Breast epithelium (tissue), 4 donors: ENCODE measurements at regions not wholly inside any gene's neighbourhood (a gene's known extent, or its start where the extent isn't known, plus 50 kb on each side); places are given as distances from the start of the nearest gene placed in this dataset.

Experiments
- DNase-seq, 2 donors: peaks; one replicate each; pipeline ENCODE4 v3.0.0-alpha.2; 2019; ENCODE audit warnings: low spot score in 2 of 2
- H3K27ac ChIP-seq, 2 donors: fragments of 200-600 bp; sonication (generic) in 1 of 2; one replicate each; pipeline ENCODE4 v1.5.1; 2016 to 2019; ENCODE audit warnings: mild to moderate bottlenecking in 1 of 2
- H3K27me3 ChIP-seq, 2 donors: fragments of 200-600 bp; sonication (generic) in 1 of 2; one replicate each; pipeline versions ENCODE4 v1.5.1 to v1.6.0; 2017 to 2019; ENCODE audit warnings: control low read depth in 1 of 2, mild to moderate bottlenecking in 1 of 2
- H3K36me3 ChIP-seq: fragments of 200-600 bp; one replicate; pipeline ENCODE4 v1.5.1; 2019
- H3K4me1 ChIP-seq, 2 donors: fragments of 200-600 bp; sonication (generic); one replicate each; pipeline ENCODE4 v1.5.1; 2016 to 2019; ENCODE audit warnings: control low read depth in 1 of 2
- H3K4me3 ChIP-seq, 3 donors: fragments of 200-600 bp; sonication (generic); 1 replicate in 2 of 3; 2 replicates in 1 of 3; pipeline ENCODE4 v1.5.1; 2016 to 2019; ENCODE audit warnings: mild to moderate bottlenecking in 3 of 3, moderate library complexity in 2 of 3
- H3K9me3 ChIP-seq, 2 donors: fragments of 200-600 bp; sonication (generic) in 1 of 2; one replicate each; pipeline ENCODE4 v1.5.1; 2016 to 2019; ENCODE audit warnings: control low read depth in 1 of 2
- POLR2A ChIP-seq: fragments of 450-650 bp; IDR thresholded peaks from one replicate; pipeline ENCODE4 v1.6.1; 2016; ENCODE audit warnings: antibody characterized with exemption, mild to moderate bottlenecking, moderate library complexity
- POLR2AphosphoS5 ChIP-seq, 3 donors: sonication (generic); formaldehyde crosslinking; IDR thresholded peaks; one replicate each; pipeline ENCODE4 v1.6.1; 2017; ENCODE audit warnings: antibody characterized with exemption in 3 of 3
- intact Hi-C: fragments of 100-400 bp; cut with DNase I; formaldehyde crosslinking; loops from one replicate; pipeline ENCODE4 v1.15.1; 2023; ENCODE audit warnings: low total_unique reads
- TF ChIP-seq, protein P1 (sequence below), 3 donors: fragments of 450-650 bp; IDR thresholded peaks; one replicate each; pipeline ENCODE4 v1.5.1; 2016 to 2017; ENCODE audit warnings: antibody characterized with exemption in 3 of 3, mild to moderate bottlenecking in 3 of 3, moderate library complexity in 3 of 3

DNA sequence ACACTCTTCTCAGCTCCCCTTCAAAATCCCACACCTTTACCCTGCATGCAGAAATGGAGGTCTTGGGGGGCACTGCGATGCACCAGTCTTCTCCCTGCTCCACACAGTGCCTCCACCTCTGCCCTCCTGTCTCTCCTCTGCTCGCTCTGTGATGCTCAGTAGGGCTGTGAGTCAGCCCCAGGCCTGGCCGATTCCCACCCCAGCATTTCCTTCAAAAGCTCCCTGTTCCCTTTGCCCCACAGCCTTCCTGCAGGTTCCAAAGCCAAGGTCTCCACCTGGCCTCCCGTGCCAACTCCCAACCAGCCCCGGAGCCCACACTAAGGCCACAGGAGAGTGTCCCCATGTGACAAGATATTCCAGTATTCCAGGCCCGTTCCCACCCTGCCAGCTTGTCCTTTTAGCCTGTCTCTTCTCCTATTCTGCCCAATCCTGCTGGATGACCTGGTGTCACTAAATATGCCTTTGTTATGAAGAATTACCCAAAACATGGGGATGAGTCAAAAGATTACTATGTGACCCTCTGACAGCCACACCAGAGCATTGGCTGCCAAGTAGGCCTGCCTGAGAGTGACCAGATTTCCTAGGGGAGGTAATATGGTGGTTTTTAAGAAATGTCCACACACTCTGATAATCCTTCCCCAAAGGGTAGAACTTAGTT is 118.9 kb upstream of the NXT1 start:
- TF ChIP-seq, protein P1, sequence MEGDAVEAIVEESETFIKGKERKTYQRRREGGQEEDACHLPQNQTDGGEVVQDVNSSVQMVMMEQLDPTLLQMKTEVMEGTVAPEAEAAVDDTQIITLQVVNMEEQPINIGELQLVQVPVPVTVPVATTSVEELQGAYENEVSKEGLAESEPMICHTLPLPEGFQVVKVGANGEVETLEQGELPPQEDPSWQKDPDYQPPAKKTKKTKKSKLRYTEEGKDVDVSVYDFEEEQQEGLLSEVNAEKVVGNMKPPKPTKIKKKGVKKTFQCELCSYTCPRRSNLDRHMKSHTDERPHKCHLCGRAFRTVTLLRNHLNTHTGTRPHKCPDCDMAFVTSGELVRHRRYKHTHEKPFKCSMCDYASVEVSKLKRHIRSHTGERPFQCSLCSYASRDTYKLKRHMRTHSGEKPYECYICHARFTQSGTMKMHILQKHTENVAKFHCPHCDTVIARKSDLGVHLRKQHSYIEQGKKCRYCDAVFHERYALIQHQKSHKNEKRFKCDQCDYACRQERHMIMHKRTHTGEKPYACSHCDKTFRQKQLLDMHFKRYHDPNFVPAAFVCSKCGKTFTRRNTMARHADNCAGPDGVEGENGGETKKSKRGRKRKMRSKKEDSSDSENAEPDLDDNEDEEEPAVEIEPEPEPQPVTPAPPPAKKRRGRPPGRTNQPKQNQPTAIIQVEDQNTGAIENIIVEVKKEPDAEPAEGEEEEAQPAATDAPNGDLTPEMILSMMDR (IDR thresholded peaks at IDR 0.05): no peak
- TF ChIP-seq POLR2A: no peak
- no peak for TF ChIP-seq POLR2AphosphoS5 (IDR thresholded peaks at IDR 0.05)

GRCh38 chr20:23230766-23231385 is 119.7 kb upstream of the NXT1 start:
- H3K4me1 ChIP-seq: no peaks in the 10 kb centered on the region
- H3K4me3 ChIP-seq: no peak overlapping the region
- H3K27ac ChIP-seq: no peak overlapping the region
- intact Hi-C loops: no loop called here
- H3K36me3 ChIP-seq: no peaks in the 10 kb centered on the region
- no peak for TF ChIP-seq POLR2A
- no peak for TF ChIP-seq POLR2AphosphoS5 (IDR thresholded peaks at IDR 0.05)
- TF ChIP-seq, protein P1 (IDR thresholded peaks at IDR 0.05): no peak
- no peaks in the 10 kb centered on the region for H3K27me3 ChIP-seq
- peaks cover 0 to 8% of the 10 kb centered on the region in 2 donors for H3K9me3 ChIP-seq
- DNase-seq: no peak

More for the DNA sequence above, 118.9 kb upstream of the NXT1 start:
- Histone ChIP-seq H3K4me3 (no peak overlapping the region), H3K27ac (no peak overlapping the region), H3K9me3 (peaks cover 0 to 8% of the 10 kb centered on the region in 2 donors), H3K27me3 (no peaks in the 10 kb centered on the region), H3K4me1 (no peaks in the 10 kb centered on the region), H3K36me3 (no peaks in the 10 kb centered on the region)
- DNase-seq: no peak
- intact Hi-C loops: no loop called here

GRCh38 chr20:23229989-23230388 is 120.6 kb upstream of the NXT1 start:
- no peak for DNase-seq
- no peak overlapping the region for H3K27ac ChIP-seq
- intact Hi-C loops: no loop called here
- no peaks in the 10 kb centered on the region for H3K27me3 ChIP-seq
- H3K36me3 ChIP-seq: no peaks in the 10 kb centered on the region
- TF ChIP-seq, protein P1 (IDR thresholded peaks at IDR 0.05): no peak
- TF ChIP-seq POLR2AphosphoS5 (IDR thresholded peaks at IDR 0.05): no peak
- no peak for TF ChIP-seq POLR2A
- H3K9me3 ChIP-seq: peaks cover 0 to 8% of the 10 kb centered on the region in 2 donors
- no peaks in the 10 kb centered on the region for H3K4me1 ChIP-seq
- H3K4me3 ChIP-seq: no peak overlapping the region

DNA sequence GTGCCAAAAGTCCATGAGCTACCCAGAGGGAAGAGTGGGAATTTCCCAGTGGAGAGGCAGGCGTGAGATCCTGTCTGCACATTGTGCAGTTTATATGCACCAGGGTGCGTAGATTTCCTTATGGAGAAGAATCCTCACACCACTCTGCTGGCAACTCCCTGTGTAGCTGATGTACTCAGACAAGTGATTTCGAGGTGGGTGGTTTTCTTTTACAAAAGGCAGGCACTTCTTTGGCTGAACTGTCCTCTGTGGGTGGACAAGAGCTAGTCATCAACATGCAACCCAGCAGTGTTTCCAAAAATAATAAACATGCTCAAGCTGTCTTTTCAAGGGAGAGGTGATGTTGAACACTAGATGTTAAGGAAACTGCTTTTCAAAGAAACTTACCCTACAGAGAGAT is 121.7 kb upstream of the NXT1 start:
- DNase-seq: no peak
- no peaks in the 10 kb centered on the region for H3K27me3 ChIP-seq
- no peak overlapping the region for H3K4me3 ChIP-seq
- TF ChIP-seq POLR2A: no peak
- TF ChIP-seq, protein P1 (IDR thresholded peaks at IDR 0.05): no peak
- TF ChIP-seq POLR2AphosphoS5 (IDR thresholded peaks at IDR 0.05): no peak
- H3K4me1 ChIP-seq: no peaks in the 10 kb centered on the region
- no peaks in the 10 kb centered on the region for H3K36me3 ChIP-seq
- H3K27ac ChIP-seq: no peak overlapping the region
- H3K9me3 ChIP-seq: peaks cover 0 to 8% of the 10 kb centered on the region in 2 donors
- intact Hi-C loops: no loop called here

DNA sequence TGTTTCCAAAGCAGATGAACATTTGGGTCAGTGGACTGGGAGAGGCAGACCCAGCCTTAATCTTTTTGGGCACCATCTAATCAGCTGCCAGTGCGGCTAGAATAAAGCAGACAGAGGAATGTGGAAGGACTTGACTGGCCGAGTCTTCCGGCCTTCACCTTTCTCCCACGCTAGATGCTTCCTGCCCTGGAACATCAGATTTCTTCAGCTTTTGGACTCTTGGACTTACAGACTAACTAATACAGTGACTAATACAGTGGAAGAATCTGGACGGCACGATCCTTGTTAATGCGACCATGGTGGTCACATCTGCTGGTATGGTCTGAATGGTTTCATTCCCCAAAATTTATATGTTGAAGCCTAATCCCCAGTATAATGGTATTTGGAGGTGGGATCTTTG is 122.6 kb upstream of the NXT1 start:
- TF ChIP-seq, protein P1 (IDR thresholded peaks at IDR 0.05): no peak
- TF ChIP-seq POLR2AphosphoS5 (IDR thresholded peaks at IDR 0.05) (no peak), POLR2A (no peak)
- Histone ChIP-seq H3K27ac (no peak overlapping the region), H3K9me3 (peaks cover 4 to 16% of the 10 kb centered on the region in 2 donors), H3K27me3 (no peaks in the 10 kb centered on the region), H3K4me1 (no peaks in the 10 kb centered on the region), H3K36me3 (no peaks in the 10 kb centered on the region), H3K4me3 (no peak overlapping the region)
- intact Hi-C loops: no loop called here
- no peak for DNase-seq
